Neuronal stem cell (in vitro differentiated cells): ENCODE measurements at regions not wholly inside any gene's neighbourhood (a gene's known extent, or its start where the extent isn't known, plus 50 kb on each side); places are given as distances from the start of the nearest gene placed in this dataset.

Experiments used
- DNase-seq: peaks from one replicate; pipeline ENCODE4 v3.0.0-alpha.2; 2013; ENCODE audit warnings: low spot score
- H2AFZ ChIP-seq: one replicate; pipeline ENCODE4 v1.6.1; 2013; ENCODE audit warnings: mild to moderate bottlenecking, low read length, inconsistent platforms
- H2AK5ac ChIP-seq: 2 replicates; pipeline ENCODE4 v1.6.1; 2013; ENCODE audit warnings: low read depth, mild to moderate bottlenecking, inconsistent platforms, low read length, moderate library complexity, mixed read lengths
- H2BK120ac ChIP-seq: 2 replicates; pipeline ENCODE4 v1.6.1; 2013; ENCODE audit warnings: low read depth, mild to moderate bottlenecking, inconsistent platforms, low read length, moderate library complexity, mixed read lengths
- H2BK12ac ChIP-seq: one replicate; pipeline ENCODE4 v1.6.1; 2013; ENCODE audit warnings: low read length, inconsistent platforms
- H2BK15ac ChIP-seq: 2 replicates; pipeline ENCODE4 v1.6.1; 2013; ENCODE audit warnings: mild to moderate bottlenecking, low read length, inconsistent platforms, mixed read lengths
- H2BK5ac ChIP-seq: one replicate; pipeline ENCODE4 v1.6.1; 2013; ENCODE audit warnings: inconsistent platforms, mild to moderate bottlenecking, low read length, moderate library complexity
- H3K14ac ChIP-seq: one replicate; pipeline ENCODE4 v1.6.1; 2013; ENCODE audit warnings: low read length, inconsistent platforms
- H3K18ac ChIP-seq: 2 replicates; pipeline ENCODE4 v1.6.1; 2013; ENCODE audit warnings: low read length, inconsistent platforms
- H3K23ac ChIP-seq: 2 replicates; pipeline ENCODE4 v1.6.1; 2013; ENCODE audit warnings: low read depth, mild to moderate bottlenecking, mixed read lengths, low read length, inconsistent platforms; ENCODE audit not compliant: poor library complexity
- H3K27ac ChIP-seq: replicated peaks from 3 replicates; pipeline ENCODE4 v1.5.1; 2013; ENCODE audit warnings: low read length, inconsistent platforms
- H3K27me3 ChIP-seq, 3 experiments: 2 replicates each; pipeline ENCODE4 v1.6.1; 2013; ENCODE audit warnings: low read length in 3 of 3, mild to moderate bottlenecking in 2 of 3, inconsistent platforms in 1 of 3, low read depth in 1 of 3, mixed read lengths in 1 of 3, moderate library complexity in 1 of 3; ENCODE audit not compliant: control insufficient read depth in 3 of 3, insufficient read depth in 3 of 3
- H3K36me3 ChIP-seq, 2 donors: replicated peaks in 1 of 2; 2 replicates each; pipeline ENCODE4 v1.6.1; 2013; ENCODE audit warnings: low read length in 2 of 2; ENCODE audit not compliant: control insufficient read depth in 2 of 2, insufficient read depth in 2 of 2
- H3K4ac ChIP-seq: 2 replicates; pipeline ENCODE4 v1.6.1; 2013; ENCODE audit warnings: inconsistent platforms, mild to moderate bottlenecking, low read length, moderate library complexity
- H3K4me1 ChIP-seq, 2 donors: 1 replicate in 1 of 2; 2 replicates in 1 of 2; pipeline ENCODE4 v1.6.1; 2013; ENCODE audit warnings: low read length in 2 of 2, low read depth in 1 of 2; ENCODE audit not compliant: control insufficient read depth in 2 of 2, insufficient read depth in 1 of 2
- H3K4me2 ChIP-seq: one replicate; pipeline ENCODE4 v1.6.1; 2013; ENCODE audit warnings: mild to moderate bottlenecking, low read length, inconsistent platforms; ENCODE audit not compliant: insufficient read depth, poor library complexity, severe bottlenecking
- H3K4me3 ChIP-seq, 2 donors: 2 replicates each; pipeline ENCODE4 v1.5.1; 2013; ENCODE audit warnings: low read length in 2 of 2, mild to moderate bottlenecking in 2 of 2, inconsistent platforms in 1 of 2, moderate library complexity in 1 of 2
- H3K79me1 ChIP-seq: one replicate; pipeline ENCODE4 v1.6.1; 2013; ENCODE audit warnings: low read depth, mild to moderate bottlenecking, inconsistent platforms, low read length, moderate library complexity
- H3K9ac ChIP-seq: one replicate; pipeline ENCODE4 v1.6.1; 2013; ENCODE audit warnings: mild to moderate bottlenecking, low read depth, low read length, inconsistent platforms; ENCODE audit not compliant: poor library complexity
- H3K9me3 ChIP-seq, 2 donors: replicated peaks in 1 of 2; 2 replicates each; pipeline versions ENCODE3 to v1.6.1; 2013; ENCODE audit warnings: low read length in 2 of 2, mild to moderate bottlenecking in 2 of 2, inconsistent platforms in 1 of 2, low read depth in 1 of 2, mixed read lengths in 1 of 2, moderate library complexity in 1 of 2; ENCODE audit not compliant: control insufficient read depth in 2 of 2, insufficient read depth in 1 of 2
- H4K8ac ChIP-seq: one replicate; pipeline ENCODE4 v1.6.1; 2013; ENCODE audit warnings: low read depth, mild to moderate bottlenecking, inconsistent platforms, low read length, moderate library complexity
- H4K91ac ChIP-seq: one replicate; pipeline ENCODE4 v1.6.1; 2013; ENCODE audit warnings: low read length, low read depth, mild to moderate bottlenecking, inconsistent platforms; ENCODE audit not compliant: poor library complexity
- WGBS, 2 donors: extraction: QIAGEN DNeasy Blood & Tissue Kit; methylation state at CpG; one replicate each; pipeline ENCODE4 v1.1.7; 2013; ENCODE audit warnings: missing lambda C conversion rate in 2 of 2, mixed read lengths in 1 of 2; ENCODE audit not compliant: insufficient read length in 2 of 2, insufficient replicate concordance in 1 of 2; ENCODE audit errors: extremely low coverage in 2 of 2; 5-methylcytosine and 5-hydroxymethylcytosine counted together

- H2AK5ac ChIP-seq, result no peak overlapping the region
- DNase-seq, result no peak
- H2BK120ac ChIP-seq, result no peak overlapping the region
- no peak overlapping the region for H3K23ac ChIP-seq
- no peak overlapping the region for H3K4ac ChIP-seq
- H3K4me1 ChIP-seq, result peaks cover 3 to 5% of the 10 kb centered on the region in 2 donors
- H3K36me3 ChIP-seq, result no peaks in the 10 kb centered on the region
- no peak overlapping the region for H3K14ac ChIP-seq
- H3K27me3 ChIP-seq, result no peaks in the 10 kb centered on the region
- no peak overlapping the region for H2BK15ac ChIP-seq
- H3K9me3 ChIP-seq, result peaks cover 0 to 2% of the 10 kb centered on the region in 2 donors
- no peak overlapping the region for H4K8ac ChIP-seq
- H2BK5ac ChIP-seq, result no peak overlapping the region
- no peak overlapping the region for H3K4me3 ChIP-seq
- no peak overlapping the region for H2AFZ ChIP-seq
- no peak overlapping the region for H4K91ac ChIP-seq
- no peak overlapping the region for H3K9ac ChIP-seq
- no peak overlapping the region for H2BK12ac ChIP-seq
- H3K18ac ChIP-seq, result no peak overlapping the region
- no peak overlapping the region for H3K4me2 ChIP-seq
- no CpG with 5 or more reads among the region's 7 CpGs for WGBS, 2 donors
- H3K79me1 ChIP-seq, result no peaks in the 10 kb centered on the region
- no peak overlapping the region for H3K27ac ChIP-seq
Observed at GRCh38 chr12:107451246-107451645, 234.4 kb upstream of the PWP1 start.

DNA sequence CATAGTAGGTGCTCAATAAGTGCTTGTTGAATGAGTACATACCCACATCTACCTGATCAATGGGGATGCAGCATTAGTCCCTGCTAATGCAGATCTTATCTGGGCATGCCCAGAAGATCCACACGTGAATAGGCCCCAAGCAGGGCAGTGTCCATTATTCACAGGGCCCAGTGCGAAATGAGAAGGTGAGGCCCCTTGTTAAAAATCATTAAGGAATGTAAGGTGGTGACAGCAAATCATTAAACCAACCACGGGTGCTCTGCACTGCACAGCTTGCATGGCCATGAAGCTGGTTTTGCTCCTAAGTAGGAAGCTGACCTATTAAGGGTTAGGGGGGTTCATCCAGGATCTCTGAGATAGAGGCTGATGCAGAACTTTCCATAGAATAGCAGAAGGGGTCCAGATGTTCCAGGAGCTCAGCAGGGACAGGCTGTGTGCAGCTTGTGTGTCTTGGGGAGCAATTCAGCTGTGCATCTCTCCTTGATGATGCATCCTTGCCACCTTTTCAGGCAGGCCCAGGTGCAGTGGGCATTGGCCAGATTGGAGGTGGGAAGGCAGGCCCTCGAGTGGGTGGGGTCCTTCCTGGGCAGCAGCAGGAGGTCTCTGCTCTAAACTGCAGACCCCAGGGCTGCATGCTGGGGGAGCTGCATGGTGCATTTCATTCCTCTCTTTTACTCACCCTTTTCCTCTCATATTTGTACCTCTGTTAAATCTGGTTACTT lies 231.3 kb upstream of the PWP1 start:
- no peaks in the 10 kb centered on the region for H3K36me3 ChIP-seq
- no peak overlapping the region for H3K4me2 ChIP-seq
- no peak overlapping the region for H2AK5ac ChIP-seq
- no peaks in the 10 kb centered on the region for H3K27me3 ChIP-seq
- H2BK12ac ChIP-seq, result no peak overlapping the region
- no peak overlapping the region for H2AFZ ChIP-seq
- H3K9me3 ChIP-seq, result peaks cover 0 to 2% of the 10 kb centered on the region in 2 donors
- no peak overlapping the region for H3K27ac ChIP-seq
- H3K9ac ChIP-seq, result no peak overlapping the region
- H3K14ac ChIP-seq, result no peak overlapping the region
- no peak overlapping the region for H3K23ac ChIP-seq
- H2BK120ac ChIP-seq, result no peak overlapping the region
- peaks cover 3 to 5% of the 10 kb centered on the region in 2 donors for H3K4me1 ChIP-seq
- H3K79me1 ChIP-seq, result no peaks in the 10 kb centered on the region
- H3K4ac ChIP-seq, result no peak overlapping the region
- H4K8ac ChIP-seq, result no peak overlapping the region
- H2BK5ac ChIP-seq, result no peak overlapping the region
- H4K91ac ChIP-seq, result peak overlapping the region; percentile 38
- H3K4me3 ChIP-seq, result no peak overlapping the region
- no peak for DNase-seq
- no peak overlapping the region for H2BK15ac ChIP-seq
- H3K18ac ChIP-seq, result peak overlapping the region; percentile 23
- no CpG with 5 or more reads among the region's 4 CpGs for WGBS, 2 donors

DNA sequence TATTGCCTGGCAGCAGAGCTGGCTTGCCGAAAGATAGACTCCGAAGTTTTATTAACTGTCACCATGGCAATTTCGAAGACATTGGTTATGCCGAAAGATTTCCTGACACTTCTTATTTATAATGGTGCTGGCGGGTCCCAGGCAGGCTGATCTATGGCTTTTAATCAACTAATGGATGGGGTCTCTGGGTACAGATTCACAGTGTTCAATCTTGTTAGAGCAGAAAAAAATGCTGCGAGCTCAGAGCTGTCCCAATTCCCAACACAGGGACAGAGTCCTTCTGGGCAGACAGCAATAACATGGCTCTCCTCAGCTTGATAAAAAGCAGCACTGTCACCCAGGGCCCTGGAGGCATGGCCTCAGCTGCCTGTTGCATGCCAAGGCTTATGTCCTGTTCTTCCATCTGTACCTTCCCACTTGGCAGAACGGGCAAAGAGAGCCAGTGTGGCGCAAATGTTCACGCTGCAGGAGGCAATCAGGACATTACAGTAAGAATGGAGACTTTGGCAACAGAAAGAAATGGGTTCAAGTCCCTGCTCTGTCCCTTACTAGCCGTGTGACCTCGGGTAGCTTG lies 228.2 kb upstream of the PWP1 start:
- Histone ChIP-seq H3K79me1 (no peaks in the 10 kb centered on the region), H3K4me1 (no peaks in the 10 kb centered on the region)

DNA sequence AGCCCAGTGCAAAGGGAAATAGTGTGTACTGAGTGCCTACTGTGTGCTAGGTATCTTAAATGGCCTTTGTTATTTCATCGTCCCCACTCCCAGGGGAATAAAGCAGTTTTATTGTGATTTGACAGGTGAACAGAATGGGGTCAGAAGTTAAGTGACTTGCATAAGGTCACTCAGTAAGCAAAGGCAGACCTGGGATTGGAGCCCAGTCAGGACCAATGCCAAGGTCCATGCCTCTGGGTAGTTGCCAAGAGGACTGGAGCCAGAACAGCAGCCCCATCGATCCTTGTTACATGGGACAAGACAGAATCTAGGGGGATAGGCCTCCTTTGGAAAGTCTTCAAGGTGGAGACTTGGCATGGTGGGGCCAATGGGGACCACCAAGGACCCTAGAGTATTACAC lies 227.4 kb upstream of the PWP1 start:
- no peak overlapping the region for H3K14ac ChIP-seq
- no peak overlapping the region for H4K91ac ChIP-seq
- H3K27ac ChIP-seq, result no peak overlapping the region
- no peak for DNase-seq
- H3K36me3 ChIP-seq, result peaks cover 0 to 2% of the 10 kb centered on the region in 2 donors
- no peak overlapping the region for H2AFZ ChIP-seq
- no peak overlapping the region for H2AK5ac ChIP-seq
- no peak overlapping the region for H3K4me3 ChIP-seq
- no peak overlapping the region for H2BK5ac ChIP-seq
- no CpG with 5 or more reads among the region's 2 CpGs for WGBS, 2 donors
- H4K8ac ChIP-seq, result no peak overlapping the region
- H3K23ac ChIP-seq, result no peak overlapping the region
- H3K9ac ChIP-seq, result no peak overlapping the region
- no peak overlapping the region for H2BK120ac ChIP-seq
- no peak overlapping the region for H3K4me2 ChIP-seq
- no peak overlapping the region for H2BK12ac ChIP-seq
- no peak overlapping the region for H3K18ac ChIP-seq
- H3K4me1 ChIP-seq, result no peaks in the 10 kb centered on the region
- H2BK15ac ChIP-seq, result no peak overlapping the region
- H3K4ac ChIP-seq, result no peak overlapping the region
- H3K79me1 ChIP-seq, result no peaks in the 10 kb centered on the region
- no peaks in the 10 kb centered on the region for H3K9me3 ChIP-seq
- H3K27me3 ChIP-seq, result no peaks in the 10 kb centered on the region

More for the DNA sequence above, 228.2 kb upstream of the PWP1 start:
- no peak overlapping the region for H3K9ac ChIP-seq
- H2AK5ac ChIP-seq, result no peak overlapping the region
- no peak overlapping the region for H2BK12ac ChIP-seq
- H2BK15ac ChIP-seq, result no peak overlapping the region
- H3K36me3 ChIP-seq, result peaks cover 0 to 2% of the 10 kb centered on the region in 2 donors
- H3K27ac ChIP-seq, result no peak overlapping the region
- H4K8ac ChIP-seq, result no peak overlapping the region
- DNase-seq, result no peak
- H3K4ac ChIP-seq, result no peak overlapping the region
- H3K18ac ChIP-seq, result peak overlapping the region; percentile 7
- no peak overlapping the region for H3K14ac ChIP-seq
- H3K4me2 ChIP-seq, result no peak overlapping the region
- H3K4me3 ChIP-seq, result no peak overlapping the region
- peaks cover 0 to 2% of the 10 kb centered on the region in 2 donors for H3K9me3 ChIP-seq
- WGBS, 2 donors, result no CpG with 5 or more reads among the region's 11 CpGs
- no peak overlapping the region for H2BK120ac ChIP-seq
- H3K23ac ChIP-seq, result no peak overlapping the region
- H2BK5ac ChIP-seq, result no peak overlapping the region
- H3K27me3 ChIP-seq, result no peaks in the 10 kb centered on the region
- no peak overlapping the region for H4K91ac ChIP-seq
- H2AFZ ChIP-seq, result no peak overlapping the region
